T-helper 2 cell treated with Interferon-gamma antibody and Interleukin-4, amounts not matched to agents 100 ng/mL and 5 ng/mL, for 36 hours (primary cell): ENCODE measurements at regions not wholly inside any gene's neighbourhood (a gene's known extent, or its start where the extent isn't known, plus 50 kb on each side); places are given as distances from the start of the nearest gene placed in this dataset.
"Not testable (repeated sequence)": the region's sequence is repeated elsewhere in the genome, so short reads cannot be mapped to it uniquely, and the experiment has no call there.

ENCODE experiments used
- intact Hi-C: fragments of 100-400 bp; cut with micrococcal nuclease; formaldehyde crosslinking; loops from one replicate; pipeline ENCODE4 v1.15.1; 2023

GRCh38 chr7:70846208-70846607, 285.7 kb upstream of the GALNT17 start:
- intact Hi-C loops, result no loop called here

- intact Hi-C loops, result no loop called here
Observed at GRCh38 chr7:70849580-70850235, 282.2 kb upstream of the GALNT17 start.

DNA sequence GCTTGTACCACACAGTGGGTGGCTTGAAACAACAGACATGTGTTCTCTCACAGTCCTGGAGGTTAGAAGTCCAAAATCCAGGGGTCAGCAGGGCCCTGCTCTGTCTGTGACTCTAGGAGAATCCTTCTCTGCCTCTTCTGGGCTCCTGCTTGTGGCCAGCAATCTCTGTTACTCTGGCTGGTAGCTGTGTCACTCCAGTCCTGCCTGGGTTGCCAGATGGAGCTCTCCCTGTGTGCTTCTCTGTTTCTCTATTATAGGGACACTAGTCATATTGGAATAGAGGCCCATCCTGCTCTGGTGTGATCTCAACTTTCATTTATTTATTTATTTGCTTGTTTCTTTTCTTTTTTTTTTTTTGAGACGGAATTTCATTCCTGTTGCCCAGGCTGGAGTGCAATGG, 276.6 kb upstream of the GALNT17 start:
- intact Hi-C loops, result no loop called here

GRCh38 chr7:70856901-70857630, 274.9 kb upstream of the GALNT17 start:
- intact Hi-C loops, result no loop called here

DNA sequence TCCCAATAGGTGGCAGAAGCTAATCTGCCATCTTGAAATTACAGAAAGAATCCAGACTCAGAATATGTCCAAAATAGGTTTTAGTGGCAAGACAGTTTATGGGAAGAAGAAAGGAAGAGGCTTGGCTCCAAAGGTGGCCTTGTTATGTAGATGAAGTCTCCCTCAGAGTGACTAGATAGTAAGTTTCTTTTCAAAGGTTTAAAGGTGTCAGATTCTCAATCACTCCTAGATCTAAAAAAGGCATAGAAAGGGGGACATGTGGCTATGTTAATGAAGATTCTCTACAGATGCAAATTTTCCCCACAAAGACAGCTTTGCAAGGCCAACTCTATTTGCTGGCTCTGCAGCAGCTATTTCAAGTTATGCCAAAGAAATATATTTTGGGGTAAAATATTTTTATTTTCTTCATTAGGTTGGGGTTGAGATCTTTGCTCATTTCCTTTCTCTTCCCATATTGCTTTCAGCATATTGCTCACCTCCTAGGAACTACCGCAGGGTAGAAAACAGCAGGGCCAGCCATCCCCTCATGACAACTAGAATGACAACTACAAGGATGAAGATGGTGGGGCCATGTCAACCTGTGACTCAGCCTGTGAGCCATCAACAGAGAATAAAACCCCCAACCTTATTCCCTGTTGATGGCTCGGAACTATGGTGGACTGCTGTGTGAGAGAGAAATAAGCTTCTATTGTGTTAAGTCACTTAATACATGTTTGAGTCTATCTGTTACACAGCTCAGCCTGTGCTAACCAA, 274.0 kb upstream of the GALNT17 start:
- intact Hi-C loops, result no loop called here

GRCh38 chr7:70867513-70867912, 264.4 kb upstream of the GALNT17 start:
- intact Hi-C loops, result no loop called here

- intact Hi-C loops, result no loop called here
Observed at GRCh38 chr7:70870349-70870748, 261.6 kb upstream of the GALNT17 start.

- intact Hi-C loops, result no loop called here
Observed at GRCh38 chr7:70872188-70872587, 259.8 kb upstream of the GALNT17 start.

DNA sequence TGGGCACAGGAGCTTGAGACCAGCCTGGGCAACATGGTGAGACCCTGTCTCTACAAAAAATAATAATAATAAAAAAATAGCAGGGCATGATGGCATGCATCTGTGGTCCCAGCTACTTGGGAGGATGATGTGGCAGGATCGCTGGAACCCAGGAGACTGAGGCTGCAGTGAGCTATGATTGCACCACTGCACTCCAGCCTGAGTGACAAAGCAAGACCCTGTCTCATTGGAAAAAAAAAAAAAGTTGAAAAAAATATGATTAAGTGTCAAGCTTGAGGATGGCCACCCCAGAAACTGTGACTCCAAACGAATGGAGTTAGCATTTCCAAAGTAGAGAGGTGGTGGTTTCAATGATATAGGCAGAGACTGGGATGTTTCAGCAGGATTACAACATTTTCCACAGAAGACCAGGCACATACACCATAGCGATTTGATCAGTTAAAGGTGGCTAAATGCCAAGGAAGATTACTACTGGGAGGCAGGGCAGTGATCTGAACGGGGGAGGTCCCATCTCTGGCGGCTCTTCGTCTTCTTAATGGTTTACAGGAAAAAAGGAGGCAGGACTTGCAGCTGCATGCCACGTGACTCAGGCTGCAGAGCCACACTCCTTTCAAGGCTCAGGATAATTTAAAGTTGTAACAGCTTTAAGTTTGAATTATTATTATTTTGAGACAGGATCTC, 250.6 kb upstream of the GALNT17 start:
- intact Hi-C loops, result no loop called here

DNA sequence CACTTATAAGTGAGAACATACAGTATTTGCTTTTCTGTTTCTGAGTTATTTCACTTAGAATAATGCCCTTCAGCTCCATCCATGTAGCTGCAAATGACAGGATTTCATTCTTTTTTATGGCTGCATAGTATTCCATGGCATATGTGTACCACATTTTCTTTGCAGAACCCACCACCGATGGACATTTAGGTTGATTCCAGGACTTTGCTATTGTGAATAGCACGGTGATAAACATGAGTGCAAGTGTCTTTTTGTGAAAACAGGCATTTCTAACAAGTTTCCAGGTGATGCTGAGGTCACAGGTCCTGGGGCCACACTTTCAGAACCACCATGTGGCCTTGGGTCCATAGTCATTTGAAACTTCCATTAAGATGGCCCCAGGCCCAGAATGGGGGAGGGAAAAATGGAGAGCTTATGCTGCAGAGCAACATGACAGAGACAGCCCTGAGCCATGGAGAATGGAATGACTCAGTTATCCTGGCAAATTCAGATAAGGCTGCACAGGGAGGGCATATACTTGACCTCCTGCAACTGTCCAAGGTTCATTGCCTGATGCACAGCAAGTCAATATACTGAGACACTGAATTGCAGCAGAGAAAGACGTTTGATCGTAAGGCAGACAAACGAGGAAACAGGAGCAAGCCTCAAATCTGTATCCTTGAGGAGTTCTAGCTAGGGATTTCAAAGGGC, 248.0 kb upstream of the GALNT17 start:
- intact Hi-C loops, result no loop called here

DNA sequence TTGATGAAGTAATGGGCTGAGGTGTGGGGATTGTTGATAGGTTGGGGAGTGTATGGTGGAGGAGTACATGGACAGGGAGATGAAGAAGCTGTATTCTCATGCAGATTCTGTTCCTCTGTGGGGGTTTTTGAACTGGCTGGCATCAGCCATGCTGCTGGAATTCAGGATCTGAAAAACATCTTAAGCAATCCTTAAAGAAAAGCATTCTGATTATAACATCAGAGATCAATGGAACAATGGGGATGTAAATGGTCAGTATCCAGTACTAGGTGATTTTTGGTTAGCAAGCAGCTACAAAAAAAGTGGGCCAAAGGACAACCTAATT, 247.5 kb upstream of the GALNT17 start:
- intact Hi-C loops, result no loop called here

GRCh38 chr7:70884809-70885208, 247.1 kb upstream of the GALNT17 start:
- intact Hi-C loops, result no loop called here

DNA sequence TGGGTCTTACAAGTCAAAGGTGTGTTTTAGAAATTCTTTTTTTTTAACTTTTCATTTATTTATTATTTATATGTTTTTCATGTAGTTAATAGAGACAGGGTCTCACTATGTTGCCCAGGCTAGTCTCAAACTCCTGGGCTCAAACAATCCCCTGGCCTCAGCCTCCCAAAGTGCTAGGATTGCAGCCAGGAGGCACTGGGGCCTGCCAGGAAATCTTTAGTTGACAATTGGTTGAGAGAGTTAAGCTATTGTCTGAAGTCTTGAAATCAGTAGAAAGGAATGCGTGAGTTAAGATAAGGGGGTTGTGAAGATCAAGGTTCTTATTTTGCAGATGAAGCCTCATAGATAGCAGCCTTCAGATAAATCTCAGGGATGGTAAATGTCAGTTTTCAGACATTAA, 245.4 kb upstream of the GALNT17 start:
- intact Hi-C loops, result no loop called here

- intact Hi-C loops, result no loop called here
Observed at GRCh38 chr7:70887186-70887585, 244.8 kb upstream of the GALNT17 start.

GRCh38 chr7:70890147-70890969, 241.6 kb upstream of the GALNT17 start:
- intact Hi-C loops, result no loop called here

GRCh38 chr7:70893422-70893821, 238.5 kb upstream of the GALNT17 start:
- intact Hi-C loops, result no loop called here

DNA sequence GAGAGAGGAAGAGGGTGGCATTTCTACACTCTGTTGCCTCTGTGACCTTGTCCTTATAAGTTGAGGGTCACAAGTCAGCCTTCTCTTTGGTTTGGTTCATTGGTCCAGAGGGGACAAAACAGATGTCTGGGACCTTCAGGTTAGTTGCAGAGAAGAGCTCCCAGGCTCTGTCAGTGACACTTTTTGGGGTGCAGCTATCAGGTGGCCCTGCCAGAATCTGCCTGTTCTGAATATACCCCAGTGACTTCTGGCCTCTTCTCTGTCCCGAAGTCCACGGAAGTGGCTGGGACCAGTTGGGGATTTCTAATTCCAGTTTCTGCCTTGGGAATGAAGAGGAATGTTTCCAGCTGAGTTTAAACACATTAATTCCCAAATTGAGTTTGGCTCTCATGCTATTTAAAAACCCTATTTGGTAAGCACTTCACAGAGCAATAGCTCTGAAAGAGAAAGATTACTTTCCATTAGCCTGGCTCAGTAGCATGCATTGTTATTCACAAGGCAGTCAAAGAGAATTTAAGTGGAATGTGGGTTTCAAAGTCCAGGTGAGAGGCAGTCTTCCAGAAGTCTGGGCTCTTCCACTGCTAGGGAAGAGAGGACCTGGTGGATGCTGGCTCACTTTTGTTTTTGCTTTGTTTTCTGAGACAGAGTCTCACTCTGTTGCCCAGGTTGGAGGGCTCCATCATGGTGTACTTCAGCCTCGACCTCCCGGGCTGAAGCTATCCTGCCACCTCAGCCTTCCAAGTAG, 237.8 kb upstream of the GALNT17 start:
- intact Hi-C loops, result no loop called here

GRCh38 chr7:70894799-70895198, 237.1 kb upstream of the GALNT17 start:
- intact Hi-C loops, result no loop called here

DNA sequence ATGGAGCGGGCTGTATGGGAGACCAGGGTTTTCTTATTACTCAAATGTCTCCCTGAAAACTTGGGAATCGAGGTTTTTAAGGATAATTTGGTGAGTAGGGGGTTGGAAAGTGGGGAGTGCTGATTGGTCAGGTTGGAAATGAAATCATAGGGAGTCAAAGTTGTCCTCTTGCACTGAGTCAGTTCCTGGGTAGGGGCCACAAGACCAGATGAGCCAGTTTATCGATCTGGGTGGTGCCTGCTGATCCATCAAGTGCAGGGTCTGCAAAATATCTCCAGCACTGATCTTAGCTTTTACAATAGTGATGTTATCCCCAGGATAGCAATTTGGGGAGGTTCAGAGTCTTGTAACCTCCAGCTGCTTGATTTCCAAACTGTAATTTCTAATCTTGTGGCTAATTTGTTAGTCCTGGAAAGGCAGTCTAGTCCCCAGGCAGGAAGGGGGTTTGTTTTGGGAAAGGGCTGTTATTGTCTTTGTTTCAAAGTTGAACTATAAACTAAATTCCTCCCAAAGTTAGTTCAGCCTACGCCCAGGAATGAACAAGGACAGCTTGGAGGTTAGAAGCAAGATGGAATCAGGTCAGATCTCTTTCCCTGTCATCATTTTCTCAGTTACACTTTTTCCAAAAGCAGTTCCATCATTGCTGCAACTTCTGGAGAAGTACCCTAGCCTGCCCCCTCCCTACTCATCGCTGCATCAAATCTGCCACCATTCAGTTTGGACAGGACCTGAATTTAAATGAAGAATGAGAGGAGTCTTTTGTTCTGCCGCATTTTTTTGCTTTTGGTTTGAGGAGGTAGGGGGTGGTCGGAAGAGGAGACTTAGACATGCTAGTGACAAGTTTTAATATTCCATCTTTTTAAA, 236.4 kb upstream of the GALNT17 start:
- intact Hi-C loops, result not testable (repeated sequence)
